ENCODE measurements at regions not wholly inside any gene's neighbourhood (a gene's known extent, or its start where the extent isn't known, plus 50 kb on each side); places are given as distances from the start of the nearest gene placed in this dataset.

DNA sequence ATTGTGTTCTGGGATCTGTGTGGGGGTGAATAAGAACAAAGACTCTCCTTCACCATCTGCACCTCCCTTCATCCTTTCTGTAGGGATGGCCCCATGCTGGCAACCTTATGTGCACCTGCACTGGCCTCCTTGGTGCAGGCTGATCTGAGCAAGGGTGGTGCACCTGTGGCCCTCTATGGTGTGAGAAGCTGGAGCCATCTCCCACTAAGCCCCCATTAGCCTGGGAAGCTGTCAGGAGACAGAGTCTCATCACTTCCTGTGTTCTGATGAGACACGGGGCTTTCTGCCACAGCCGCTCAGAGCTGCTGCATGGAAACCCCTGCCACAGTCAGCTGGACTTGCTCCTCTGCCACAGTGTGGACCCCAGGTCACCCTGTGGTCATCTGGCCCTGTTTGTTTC lies 565.3 kb upstream of the SALL3 start:
- Histone ChIP-seq H2BK12ac (ENCODE audit: low read length) (no peak overlapping the region), H4K91ac (ENCODE audit: low read depth, low read length, poor library complexity) (no peak overlapping the region), H3K9ac (ENCODE audit: low read depth, low read length, poor library complexity) (no peak overlapping the region), H3K23ac (ENCODE audit: low read depth, low read length, poor library complexity) (no peak overlapping the region), H2BK5ac (ENCODE audit: low read length) (no peak overlapping the region), H3K79me1 (ENCODE audit: low read depth, low read length) (no peaks in the 10 kb centered on the region), H3K4ac (ENCODE audit: low read length) (no peak overlapping the region), H2AK5ac (ENCODE audit: low read depth, low read length) (no peak overlapping the region), H4K8ac (ENCODE audit: low read depth, low read length) (no peak overlapping the region), H3K36me3 (replicated peaks in 1 of 2; ENCODE audit: control insufficient read depth in 2 of 2, insufficient read depth in 2 of 2, low read length in 2 of 2) (no peaks in the 10 kb centered on the region), H3K27ac (replicated peaks; ENCODE audit: low read length) (no peak overlapping the region), H3K4me1 (ENCODE audit: control insufficient read depth in 2 of 2, insufficient read depth in 1 of 2, low read depth in 1 of 2, low read length in 2 of 2) (no peaks in the 10 kb centered on the region), H3K4me3 (ENCODE audit: low read length in 2 of 2) (no peak overlapping the region), H3K14ac (ENCODE audit: low read length) (no peak overlapping the region), H3K4me2 (ENCODE audit: insufficient read depth, low read length, poor library complexity, severe bottlenecking) (no peak overlapping the region), H2AFZ (ENCODE audit: low read length) (no peak overlapping the region), H2BK15ac (ENCODE audit: low read length) (no peak overlapping the region), H2BK120ac (ENCODE audit: low read depth, low read length) (no peak overlapping the region), H3K9me3 (replicated peaks in 1 of 2; ENCODE audit: control insufficient read depth in 2 of 2, insufficient read depth in 1 of 2, low read depth in 1 of 2, low read length in 2 of 2) (no peaks in the 10 kb centered on the region), H3K27me3 (ENCODE audit: control insufficient read depth in 3 of 3, insufficient read depth in 3 of 3, low read depth in 1 of 3, low read length in 3 of 3) (no peaks in the 10 kb centered on the region), H3K18ac (ENCODE audit: low read length) (no peak overlapping the region)
- no CpG with 5 or more reads among the region's 2 CpGs for WGBS, 2 donors (ENCODE audit: extremely low coverage in 2 of 2, insufficient read length in 2 of 2, insufficient replicate concordance in 1 of 2)
- no peak for DNase-seq (ENCODE audit: low spot score)

DNA sequence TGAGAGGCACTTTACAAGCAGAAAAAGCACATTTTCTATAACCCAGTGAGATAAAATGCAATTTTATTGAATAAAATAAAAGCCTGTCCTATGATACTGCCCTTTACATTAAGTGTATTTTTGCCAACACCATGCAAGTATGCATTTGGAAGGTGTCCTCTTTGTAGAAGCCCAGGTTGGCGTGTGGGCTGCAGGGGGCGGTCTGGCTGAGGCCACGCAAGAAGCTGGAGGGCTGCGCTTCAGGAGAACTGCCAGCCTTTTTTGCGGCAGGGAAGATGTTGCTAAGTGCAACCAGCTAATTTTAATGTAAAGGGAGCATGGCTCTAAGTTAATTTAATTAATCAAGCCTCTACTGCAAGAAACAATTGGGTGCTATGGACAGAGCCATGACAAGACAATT lies 562.8 kb upstream of the SALL3 start:
- Histone ChIP-seq H3K23ac (ENCODE audit: low read depth, low read length, poor library complexity) (no peak overlapping the region), H3K4me1 (ENCODE audit: control insufficient read depth in 2 of 2, insufficient read depth in 1 of 2, low read depth in 1 of 2, low read length in 2 of 2) (no peaks in the 10 kb centered on the region), H3K4ac (ENCODE audit: low read length) (no peak overlapping the region), H3K79me1 (ENCODE audit: low read depth, low read length) (no peaks in the 10 kb centered on the region), H2BK15ac (ENCODE audit: low read length) (no peak overlapping the region), H4K8ac (ENCODE audit: low read depth, low read length) (no peak overlapping the region), H3K27ac (replicated peaks; ENCODE audit: low read length) (no peak overlapping the region), H3K14ac (ENCODE audit: low read length) (no peak overlapping the region), H3K18ac (ENCODE audit: low read length) (no peak overlapping the region), H3K4me3 (ENCODE audit: low read length in 2 of 2) (no peak overlapping the region), H3K9me3 (replicated peaks in 1 of 2; ENCODE audit: control insufficient read depth in 2 of 2, insufficient read depth in 1 of 2, low read depth in 1 of 2, low read length in 2 of 2) (no peaks in the 10 kb centered on the region), H3K36me3 (replicated peaks in 1 of 2; ENCODE audit: control insufficient read depth in 2 of 2, insufficient read depth in 2 of 2, low read length in 2 of 2) (no peaks in the 10 kb centered on the region), H2BK120ac (ENCODE audit: low read depth, low read length) (no peak overlapping the region), H4K91ac (ENCODE audit: low read depth, low read length, poor library complexity) (no peak overlapping the region), H3K4me2 (ENCODE audit: insufficient read depth, low read length, poor library complexity, severe bottlenecking) (no peak overlapping the region), H2AK5ac (ENCODE audit: low read depth, low read length) (no peak overlapping the region), H2AFZ (ENCODE audit: low read length) (no peak overlapping the region), H2BK5ac (ENCODE audit: low read length) (no peak overlapping the region), H2BK12ac (ENCODE audit: low read length) (no peak overlapping the region), H3K9ac (ENCODE audit: low read depth, low read length, poor library complexity) (no peak overlapping the region), H3K27me3 (ENCODE audit: control insufficient read depth in 3 of 3, insufficient read depth in 3 of 3, low read depth in 1 of 3, low read length in 3 of 3) (no peaks in the 10 kb centered on the region)
- no CpG with 5 or more reads among the region's 5 CpGs for WGBS, 2 donors (ENCODE audit: extremely low coverage in 2 of 2, insufficient read length in 2 of 2, insufficient replicate concordance in 1 of 2)
- DNase-seq (ENCODE audit: low spot score), result no peak

DNA sequence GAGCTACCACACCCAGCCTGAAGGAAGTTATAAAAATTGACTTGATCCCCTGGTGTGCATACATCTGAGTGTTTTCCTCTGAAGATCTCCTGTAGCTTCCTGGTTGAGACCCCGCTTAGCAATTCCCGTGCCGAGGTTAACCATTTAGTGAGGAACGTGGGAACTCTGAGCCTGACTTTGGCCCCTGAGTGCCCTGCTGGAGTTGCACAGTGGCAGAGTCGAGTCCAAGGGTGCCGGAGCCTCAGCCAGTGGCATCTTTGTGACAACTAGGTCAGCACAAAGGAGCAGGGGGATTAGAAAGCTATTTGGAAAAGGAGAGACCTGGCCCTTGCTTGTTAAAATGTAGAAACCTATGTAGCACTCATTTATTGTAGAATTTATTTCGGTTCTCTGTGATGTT lies 561.2 kb upstream of the SALL3 start:
- Histone ChIP-seq H3K27ac (replicated peaks; ENCODE audit: low read length) (no peak overlapping the region), H3K79me1 (ENCODE audit: low read depth, low read length) (no peaks in the 10 kb centered on the region), H4K91ac (ENCODE audit: low read depth, low read length, poor library complexity) (no peak overlapping the region), H2BK12ac (ENCODE audit: low read length) (no peak overlapping the region), H2BK15ac (ENCODE audit: low read length) (no peak overlapping the region), H3K23ac (ENCODE audit: low read depth, low read length, poor library complexity) (no peak overlapping the region), H3K14ac (ENCODE audit: low read length) (no peak overlapping the region), H4K8ac (ENCODE audit: low read depth, low read length) (no peak overlapping the region), H2AFZ (ENCODE audit: low read length) (no peak overlapping the region), H3K4ac (ENCODE audit: low read length) (no peak overlapping the region), H3K27me3 (ENCODE audit: control insufficient read depth in 3 of 3, insufficient read depth in 3 of 3, low read depth in 1 of 3, low read length in 3 of 3) (no peaks in the 10 kb centered on the region), H2BK120ac (ENCODE audit: low read depth, low read length) (no peak overlapping the region), H3K4me2 (ENCODE audit: insufficient read depth, low read length, poor library complexity, severe bottlenecking) (no peak overlapping the region), H2BK5ac (ENCODE audit: low read length) (no peak overlapping the region), H3K4me1 (ENCODE audit: control insufficient read depth in 2 of 2, insufficient read depth in 1 of 2, low read depth in 1 of 2, low read length in 2 of 2) (no peaks in the 10 kb centered on the region), H3K4me3 (ENCODE audit: low read length in 2 of 2) (no peak overlapping the region), H3K36me3 (replicated peaks in 1 of 2; ENCODE audit: control insufficient read depth in 2 of 2, insufficient read depth in 2 of 2, low read length in 2 of 2) (no peaks in the 10 kb centered on the region), H3K9ac (ENCODE audit: low read depth, low read length, poor library complexity) (no peak overlapping the region), H2AK5ac (ENCODE audit: low read depth, low read length) (no peak overlapping the region), H3K9me3 (replicated peaks in 1 of 2; ENCODE audit: control insufficient read depth in 2 of 2, insufficient read depth in 1 of 2, low read depth in 1 of 2, low read length in 2 of 2) (no peaks in the 10 kb centered on the region), H3K18ac (ENCODE audit: low read length) (no peak overlapping the region)
- WGBS, 2 donors (ENCODE audit: extremely low coverage in 2 of 2, insufficient read length in 2 of 2, insufficient replicate concordance in 1 of 2), result no CpG with 5 or more reads among the region's 7 CpGs
- no peak for DNase-seq (ENCODE audit: low spot score)

DNA sequence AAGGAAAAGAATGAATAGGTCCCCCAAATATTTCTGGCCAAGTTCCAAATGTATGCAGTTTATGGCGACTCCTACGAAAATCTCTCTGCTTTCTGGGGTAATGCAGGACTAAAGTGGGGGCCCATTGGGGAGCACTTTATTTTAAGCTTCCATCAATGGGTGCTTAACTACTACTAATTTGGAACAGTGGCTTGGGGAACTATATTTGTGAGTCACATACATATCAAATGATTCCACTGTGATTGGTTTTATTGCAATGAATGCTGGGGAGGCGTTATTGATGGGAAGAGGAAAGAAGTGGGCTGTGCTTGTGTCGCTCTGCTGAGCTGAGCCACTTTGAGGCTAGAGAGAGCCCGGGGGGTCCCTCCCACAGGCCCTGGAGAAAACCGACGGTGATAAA lies 560.4 kb upstream of the SALL3 start:
- no peaks in the 10 kb centered on the region for H3K79me1 ChIP-seq (ENCODE audit: low read depth, low read length)
- H3K9me3 ChIP-seq (replicated peaks in 1 of 2; ENCODE audit: control insufficient read depth in 2 of 2, insufficient read depth in 1 of 2, low read depth in 1 of 2, low read length in 2 of 2), result no peaks in the 10 kb centered on the region
- H3K27ac ChIP-seq (replicated peaks; ENCODE audit: low read length), result no peak overlapping the region
- no peak overlapping the region for H2BK5ac ChIP-seq (ENCODE audit: low read length)
- no peak overlapping the region for H3K23ac ChIP-seq (ENCODE audit: low read depth, low read length, poor library complexity)
- no peak overlapping the region for H2AFZ ChIP-seq (ENCODE audit: low read length)
- no peak overlapping the region for H4K8ac ChIP-seq (ENCODE audit: low read depth, low read length)
- H3K4me2 ChIP-seq (ENCODE audit: insufficient read depth, low read length, poor library complexity, severe bottlenecking), result no peak overlapping the region
- no peak overlapping the region for H3K18ac ChIP-seq (ENCODE audit: low read length)
- no peak overlapping the region for H2BK120ac ChIP-seq (ENCODE audit: low read depth, low read length)
- no peak overlapping the region for H3K4me3 ChIP-seq (ENCODE audit: low read length in 2 of 2)
- no peak overlapping the region for H3K14ac ChIP-seq (ENCODE audit: low read length)
- no peak overlapping the region for H2BK15ac ChIP-seq (ENCODE audit: low read length)
- no peaks in the 10 kb centered on the region for H3K36me3 ChIP-seq (replicated peaks in 1 of 2; ENCODE audit: control insufficient read depth in 2 of 2, insufficient read depth in 2 of 2, low read length in 2 of 2)
- no peak overlapping the region for H4K91ac ChIP-seq (ENCODE audit: low read depth, low read length, poor library complexity)
- DNase-seq (ENCODE audit: low spot score), result no peak
- no peak overlapping the region for H3K4ac ChIP-seq (ENCODE audit: low read length)
- no peak overlapping the region for H3K9ac ChIP-seq (ENCODE audit: low read depth, low read length, poor library complexity)
- no peaks in the 10 kb centered on the region for H3K27me3 ChIP-seq (ENCODE audit: control insufficient read depth in 3 of 3, insufficient read depth in 3 of 3, low read depth in 1 of 3, low read length in 3 of 3)
- no peak overlapping the region for H2BK12ac ChIP-seq (ENCODE audit: low read length)
- H2AK5ac ChIP-seq (ENCODE audit: low read depth, low read length), result no peak overlapping the region
- WGBS, 2 donors (ENCODE audit: extremely low coverage in 2 of 2, insufficient read length in 2 of 2, insufficient replicate concordance in 1 of 2), result no CpG with 5 or more reads among the region's 7 CpGs
- H3K4me1 ChIP-seq (ENCODE audit: control insufficient read depth in 2 of 2, insufficient read depth in 1 of 2, low read depth in 1 of 2, low read length in 2 of 2), result no peaks in the 10 kb centered on the region

Data from neuronal stem cell (in vitro differentiated cells).